ENCODE measurements at regions not wholly inside any gene's neighbourhood (a gene's known extent, or its start where the extent isn't known, plus 50 kb on each side); places are given as distances from the start of the nearest gene placed in this dataset.

GRCh38 chr13:47241446-47241845 lies 344.6 kb upstream of the HTR2A start:
- no peaks in the 10 kb centered on the region for H3K9me3 ChIP-seq (ENCODE audit: control insufficient read depth, insufficient read depth, low read depth, low read length)
- no peak overlapping the region for H3K27ac ChIP-seq (ENCODE audit: extremely low read depth, low read depth, low read length)
- H3K4me3 ChIP-seq (ENCODE audit: low read depth, low read length), result no peak overlapping the region
- ChIA-PET CTCF (no interaction called here), POLR2A (no interaction called here)
- no peaks in the 10 kb centered on the region for H3K36me3 ChIP-seq (ENCODE audit: control insufficient read depth in 2 of 2, insufficient read depth in 1 of 2, low read length in 2 of 2)
- TF ChIP-seq MEIS1 (CRISPR knock-in tag; IDR thresholded peaks at IDR 0.05; ENCODE audit: borderline replicate concordance) (no peak), SETDB1 (IDR thresholded peaks at IDR 0.05; ENCODE audit: insufficient read length, low read length) (no peak), ZNF202 (tag by site-specific recombination; IDR thresholded peaks at IDR 0.05; ENCODE audit: borderline replicate concordance) (no peak), ZNF423 (tag by site-specific recombination; IDR thresholded peaks at IDR 0.05) (no peak), ZNF660 (tag by site-specific recombination; IDR thresholded peaks at IDR 0.05) (no peak), ZNF280C (tag by site-specific recombination; IDR thresholded peaks at IDR 0.05) (no peak), ZNF585B (tag by site-specific recombination; IDR thresholded peaks at IDR 0.05) (no peak), YY1 (tag by site-specific recombination; IDR thresholded peaks at IDR 0.05) (no peak), ZFP41 (tag by site-specific recombination; IDR thresholded peaks at IDR 0.05; ENCODE audit: borderline replicate concordance) (no peak), ZNF426 (tag by site-specific recombination; IDR thresholded peaks at IDR 0.05) (no peak), KLF1 (tag by site-specific recombination; IDR thresholded peaks at IDR 0.05) (no peak), ZNF776 (tag by site-specific recombination; IDR thresholded peaks at IDR 0.05; ENCODE audit: borderline replicate concordance) (no peak), TCF7L2 (IDR thresholded peaks at IDR 0.05; ENCODE audit: borderline replicate concordance, low read depth, low read length) (no peak), ZNF266 (tag by site-specific recombination; IDR thresholded peaks at IDR 0.05; ENCODE audit: low read depth) (no peak), BCL11A (tag by site-specific recombination; IDR thresholded peaks at IDR 0.05; ENCODE audit: low read depth) (no peak), ZBTB26 (tag by site-specific recombination; optimal IDR thresholded peaks at IDR 0.05) (no peak), ZSCAN23 (tag by site-specific recombination; IDR thresholded peaks at IDR 0.05) (no peak)
- TF ChIP-seq, protein P1, sequence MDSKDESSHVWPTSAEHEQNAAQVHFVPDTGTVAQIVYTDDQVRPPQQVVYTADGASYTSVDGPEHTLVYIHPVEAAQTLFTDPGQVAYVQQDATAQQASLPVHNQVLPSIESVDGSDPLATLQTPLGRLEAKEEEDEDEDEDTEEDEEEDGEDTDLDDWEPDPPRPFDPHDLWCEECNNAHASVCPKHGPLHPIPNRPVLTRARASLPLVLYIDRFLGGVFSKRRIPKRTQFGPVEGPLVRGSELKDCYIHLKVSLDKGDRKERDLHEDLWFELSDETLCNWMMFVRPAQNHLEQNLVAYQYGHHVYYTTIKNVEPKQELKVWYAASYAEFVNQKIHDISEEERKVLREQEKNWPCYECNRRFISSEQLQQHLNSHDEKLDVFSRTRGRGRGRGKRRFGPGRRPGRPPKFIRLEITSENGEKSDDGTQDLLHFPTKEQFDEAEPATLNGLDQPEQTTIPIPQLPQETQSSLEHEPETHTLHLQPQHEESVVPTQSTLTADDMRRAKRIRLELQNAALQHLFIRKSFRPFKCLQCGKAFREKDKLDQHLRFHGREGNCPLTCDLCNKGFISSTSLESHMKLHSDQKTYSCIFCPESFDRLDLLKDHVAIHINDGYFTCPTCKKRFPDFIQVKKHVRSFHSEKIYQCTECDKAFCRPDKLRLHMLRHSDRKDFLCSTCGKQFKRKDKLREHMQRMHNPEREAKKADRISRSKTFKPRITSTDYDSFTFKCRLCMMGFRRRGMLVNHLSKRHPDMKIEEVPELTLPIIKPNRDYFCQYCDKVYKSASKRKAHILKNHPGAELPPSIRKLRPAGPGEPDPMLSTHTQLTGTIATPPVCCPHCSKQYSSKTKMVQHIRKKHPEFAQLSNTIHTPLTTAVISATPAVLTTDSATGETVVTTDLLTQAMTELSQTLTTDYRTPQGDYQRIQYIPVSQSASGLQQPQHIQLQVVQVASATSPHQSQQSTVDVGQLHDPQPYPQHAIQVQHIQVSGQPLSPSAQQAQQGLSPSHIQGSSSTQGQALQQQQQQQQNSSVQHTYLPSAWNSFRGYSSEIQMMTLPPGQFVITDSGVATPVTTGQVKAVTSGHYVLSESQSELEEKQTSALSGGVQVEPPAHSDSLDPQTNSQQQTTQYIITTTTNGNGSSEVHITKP (tag by site-specific recombination; IDR thresholded peaks at IDR 0.05), result no peak
- no peaks in the 10 kb centered on the region for H3K4me1 ChIP-seq (ENCODE audit: control insufficient read depth, insufficient read depth, low read length)

DNA sequence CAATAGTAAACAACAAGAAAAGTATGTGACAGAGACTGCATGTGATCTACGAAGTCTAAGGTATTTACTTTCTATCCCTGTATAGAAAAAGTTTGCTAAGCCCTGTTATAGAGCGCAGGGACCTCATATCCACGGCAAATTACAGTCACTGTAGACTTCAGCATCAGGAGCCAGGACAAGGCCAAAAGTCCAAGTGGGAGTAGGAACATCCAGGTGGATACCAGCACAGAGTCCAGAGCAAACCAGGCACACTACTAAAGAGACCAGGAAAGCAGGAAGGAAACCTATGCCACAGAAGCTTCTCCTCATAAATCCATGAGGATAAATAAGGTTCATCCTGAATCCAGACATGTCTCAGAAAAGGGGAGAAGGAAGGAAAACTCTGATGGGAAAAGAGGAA lies 342.2 kb upstream of the HTR2A start:
- Histone ChIP-seq H3K9me3 (ENCODE audit: control insufficient read depth, insufficient read depth, low read depth, low read length) (no peaks in the 10 kb centered on the region), H3K4me3 (ENCODE audit: low read depth, low read length) (no peak overlapping the region), H3K27ac (ENCODE audit: extremely low read depth, low read depth, low read length) (no peak overlapping the region), H3K4me1 (ENCODE audit: control insufficient read depth, insufficient read depth, low read length) (no peaks in the 10 kb centered on the region), H3K36me3 (ENCODE audit: control insufficient read depth in 2 of 2, insufficient read depth in 1 of 2, low read length in 2 of 2) (no peaks in the 10 kb centered on the region)
- TF ChIP-seq KLF8 (tag by site-specific recombination; IDR thresholded peaks at IDR 0.05) (no peak), ZNF433 (tag by site-specific recombination; IDR thresholded peaks at IDR 0.05; ENCODE audit: low read depth) (no peak), YY2 (tag by site-specific recombination; IDR thresholded peaks at IDR 0.05) (no peak), ZNF747 (tag by site-specific recombination; IDR thresholded peaks at IDR 0.05) (no peak), ZNF777 (tag by site-specific recombination; IDR thresholded peaks at IDR 0.05; ENCODE audit: borderline replicate concordance) (no peak)
- POLR2A ChIA-PET, result no interaction called here
- CTCF ChIA-PET, result interaction anchor here (0.6 kb wide), 1 partner anchor 351 kb away, joined by 3 read pairs; no protein-coding TSS in a partner anchor
